H1 (cell line): ENCODE measurements at regions not wholly inside any gene's neighbourhood (a gene's known extent, or its start where the extent isn't known, plus 50 kb on each side); places are given as distances from the start of the nearest gene placed in this dataset.

Source experiments
- CTCF ChIA-PET: fragments of 300-600 bp; sonication (Branson Sonifier 250); formaldehyde crosslinking; loops from one replicate; lab custom pipeline; 2021; ENCODE audit not compliant: partially characterized antibody; lab: Charles Lee
- POLR2A ChIA-PET: fragments of 300-600 bp; sonication (Branson Sonifier 250); formaldehyde crosslinking; loops from one replicate; lab custom pipeline; 2021; ENCODE audit warnings: inconsistent platforms; ENCODE audit not compliant: partially characterized antibody; lab: Charles Lee
- DNase-seq, 2 experiments: peaks; one replicate each; pipeline versions ENCODE4 v3.0.0 to v3.0.0-alpha.2; 2010 to 2022; ENCODE audit warnings: low spot score in 2 of 2, low read depth in 1 of 2, mixed read lengths in 1 of 2
- FAIRE-seq: peaks from 2 replicates; lab custom pipeline; 2011; peaks lifted over from hg19 to GRCh38; lab: Jason Lieb, UNC
- H2AFZ ChIP-seq: 2 replicates; pipeline ENCODE4 v1.8.1; 2012; ENCODE audit warnings: low read length, inconsistent platforms
- H2AK5ac ChIP-seq: 2 replicates; pipeline ENCODE4 v1.6.1; 2013; ENCODE audit warnings: low read depth, low read length
- H2BK120ac ChIP-seq: replicated peaks from 2 replicates; pipeline ENCODE3; 2013; ENCODE audit warnings: low read depth, low read length, inconsistent platforms
- H2BK12ac ChIP-seq: 2 replicates; pipeline ENCODE4 v1.6.1; 2013; ENCODE audit warnings: low read depth, low read length
- H2BK15ac ChIP-seq: 2 replicates; pipeline ENCODE4 v1.6.1; 2013; ENCODE audit warnings: low read length
- H2BK20ac ChIP-seq: 2 replicates; pipeline ENCODE4 v1.6.1; 2013; ENCODE audit warnings: low read length
- H2BK5ac ChIP-seq: 2 replicates; pipeline ENCODE4 v1.6.1; 2013; ENCODE audit warnings: low read depth, low read length
- H3K14ac ChIP-seq: 2 replicates; pipeline ENCODE4 v1.6.1; 2013; ENCODE audit warnings: inconsistent platforms; ENCODE audit not compliant: insufficient read length
- H3K18ac ChIP-seq: 2 replicates; pipeline ENCODE4 v1.6.1; 2013; ENCODE audit warnings: low read length; ENCODE audit errors: extremely low read depth
- H3K23ac ChIP-seq: 2 replicates; pipeline ENCODE4 v1.6.1; 2013; ENCODE audit warnings: inconsistent platforms; ENCODE audit not compliant: insufficient read length
- H3K23me2 ChIP-seq: 2 replicates; pipeline ENCODE4 v1.6.1; 2013; ENCODE audit warnings: low read depth, low read length
- H3K27ac ChIP-seq: 2 replicates; pipeline ENCODE4 v1.6.1; 2011; ENCODE audit warnings: low read depth, low read length, inconsistent platforms
- H3K27me3 ChIP-seq, 4 experiments: replicated peaks in 1 of 4; 1 replicate in 1 of 4; 2 replicates in 3 of 4; pipeline versions ENCODE4 v1.6.1 to v1.8.1; 2011 to 2013; ENCODE audit warnings: low read length in 3 of 4, mild to moderate bottlenecking in 3 of 4, inconsistent platforms in 2 of 4, mixed read lengths in 2 of 4, moderate library complexity in 1 of 4; ENCODE audit not compliant: control insufficient read depth in 3 of 4, insufficient read depth in 3 of 4; ENCODE audit errors: extremely low read depth in 1 of 4
- H3K36me3 ChIP-seq, 4 experiments: 2 replicates each; pipeline versions ENCODE4 v1.6.1 to v1.8.1; 2011 to 2013; ENCODE audit warnings: mild to moderate bottlenecking in 4 of 4, low read length in 3 of 4, moderate library complexity in 2 of 4, control low read depth in 1 of 4, inconsistent platforms in 1 of 4; ENCODE audit not compliant: insufficient read depth in 4 of 4, control insufficient read depth in 2 of 4
- H3K4ac ChIP-seq: replicated peaks from 2 replicates; pipeline ENCODE3; 2013; ENCODE audit warnings: low read length, low read depth, mixed read lengths, inconsistent platforms; ENCODE audit not compliant: insufficient read length
- H3K4me1 ChIP-seq, 4 experiments: replicated peaks in 1 of 4; 1 replicate in 1 of 4; 2 replicates in 3 of 4; pipeline versions ENCODE4 v1.6.1 to v1.8.1; 2011 to 2013; ENCODE audit warnings: low read length in 3 of 4, inconsistent platforms in 2 of 4, mixed read lengths in 1 of 4; ENCODE audit not compliant: insufficient read depth in 4 of 4, control insufficient read depth in 3 of 4
- H3K4me2 ChIP-seq, 2 experiments: 2 replicates each; pipeline versions ENCODE4 v1.6.1 to v1.8.1; 2011 to 2013; ENCODE audit warnings: low read depth in 2 of 2, low read length in 2 of 2, control low read depth in 1 of 2, inconsistent platforms in 1 of 2, mild to moderate bottlenecking in 1 of 2; ENCODE audit not compliant: insufficient read depth in 1 of 2
- H3K4me3 ChIP-seq, 4 experiments: fragments of 200-600, 300-600 bp in 1 of 4; sonication (generic), shearing (Covaris generic), sonication (Bioruptor Twin) in 1 of 4; 2 replicates each; pipeline versions ENCODE4 v1.5.1 to v1.8.1; 2011 to 2016; ENCODE audit warnings: low read length in 4 of 4, low read depth in 3 of 4, control low read depth in 2 of 4, inconsistent platforms in 2 of 4, mild to moderate bottlenecking in 2 of 4, mixed read lengths in 1 of 4, moderate library complexity in 1 of 4; ENCODE audit not compliant: insufficient read depth in 2 of 4; ENCODE audit errors: extremely low read depth in 1 of 4
- H3K56ac ChIP-seq: replicated peaks from 2 replicates; pipeline ENCODE3; 2013; ENCODE audit warnings: low read depth, mild to moderate bottlenecking, mixed read lengths, low read length, inconsistent platforms; ENCODE audit not compliant: insufficient read length
- H3K79me1 ChIP-seq: 2 replicates; pipeline ENCODE4 v1.6.1; 2013; ENCODE audit warnings: low read depth, low read length, control low read depth
- H3K79me2 ChIP-seq, 2 experiments: 2 replicates each; pipeline versions ENCODE4 v1.6.1 to v1.8.1; 2012 to 2013; ENCODE audit warnings: low read length in 2 of 2, mild to moderate bottlenecking in 2 of 2, inconsistent platforms in 1 of 2; ENCODE audit not compliant: insufficient read depth in 2 of 2, control insufficient read depth in 1 of 2
- H3K9ac ChIP-seq, 4 experiments: replicated peaks in 1 of 4; 1 replicate in 1 of 4; 2 replicates in 3 of 4; pipeline versions ENCODE4 v1.6.1 to v1.8.1; 2011 to 2013; ENCODE audit warnings: low read depth in 3 of 4, low read length in 3 of 4, control low read depth in 2 of 4, mild to moderate bottlenecking in 2 of 4, moderate library complexity in 2 of 4, inconsistent platforms in 1 of 4; ENCODE audit errors: extremely low read depth in 1 of 4
- H3K9me3 ChIP-seq, 2 experiments: 2 replicates each; pipeline versions ENCODE4 v1.6.1 to v1.8.1; 2012 to 2013; ENCODE audit warnings: mild to moderate bottlenecking in 2 of 2, moderate library complexity in 2 of 2, control low read depth in 1 of 2, inconsistent platforms in 1 of 2, low read depth in 1 of 2, low read length in 1 of 2, mixed read lengths in 1 of 2; ENCODE audit not compliant: insufficient read depth in 2 of 2
- H4K20me1 ChIP-seq, 2 experiments: replicated peaks in 1 of 2; 2 replicates each; pipeline versions ENCODE3 to v1.8.1; 2011 to 2013; ENCODE audit warnings: inconsistent platforms in 2 of 2, low read length in 2 of 2, mild to moderate bottlenecking in 1 of 2; ENCODE audit not compliant: insufficient read depth in 2 of 2, control insufficient read depth in 1 of 2
- H4K5ac ChIP-seq: 2 replicates; pipeline ENCODE4 v1.6.1; 2013; ENCODE audit warnings: low read length, low read depth, mixed read lengths, inconsistent platforms; ENCODE audit not compliant: insufficient read length
- H4K8ac ChIP-seq: 2 replicates; pipeline ENCODE4 v1.8.0; 2013; ENCODE audit warnings: mild to moderate bottlenecking, moderate library complexity, low read length, inconsistent platforms; ENCODE audit not compliant: insufficient read depth; ENCODE audit errors: extremely low read depth
- H4K91ac ChIP-seq: replicated peaks from 2 replicates; pipeline ENCODE3; 2013; ENCODE audit warnings: low read length, mixed read lengths, inconsistent platforms; ENCODE audit not compliant: insufficient read length
- HDAC2 ChIP-seq, 2 experiments: fragments of 300-600 bp in 1 of 2; sonication (generic) in 1 of 2; IDR thresholded peaks; 2 replicates each; pipeline ENCODE4 v1.6.1; 2011 to 2012; ENCODE audit warnings: low read depth in 2 of 2, low read length in 2 of 2, mild to moderate bottlenecking in 2 of 2, moderate library complexity in 2 of 2, borderline replicate concordance in 1 of 2, inconsistent platforms in 1 of 2
- RAD21 ChIP-seq, 2 experiments: IDR thresholded peaks in 1 of 2; conservative IDR thresholded peaks in 1 of 2; 2 replicates each; pipeline ENCODE4 v1.6.1; 2011; ENCODE audit warnings: low read depth in 2 of 2, low read length in 2 of 2, improper control_type of control experiment in 1 of 2, inconsistent platforms in 1 of 2, mild to moderate bottlenecking in 1 of 2, moderate library complexity in 1 of 2
- WGBS, 2 experiments: shearing (Covaris generic) in 1 of 2; methylation state at CpG; one replicate each; pipeline versions ENCODE4 v1.1.6 to v1.1.7; 2013 to 2015; ENCODE audit warnings: low lambda C conversion rate in 2 of 2, mixed read lengths in 2 of 2, inconsistent platforms in 1 of 2, low coverage in 1 of 2, missing lambda C conversion rate in 1 of 2; ENCODE audit not compliant: insufficient replicate concordance in 2 of 2, insufficient coverage in 1 of 2, insufficient read length in 1 of 2; ENCODE audit errors: extremely low coverage in 1 of 2, missing lambda C conversion rate in 1 of 2; 5-methylcytosine and 5-hydroxymethylcytosine counted together
- TF ChIP-seq, protein P1 (sequence below), 3 experiments: IDR thresholded peaks; 1 replicate in 2 of 3; 2 replicates in 1 of 3; pipeline versions ENCODE4 v1.5.1 to v1.6.1; 2011; ENCODE audit warnings: low read length in 3 of 3, mild to moderate bottlenecking in 3 of 3, inconsistent platforms in 2 of 3, low read depth in 1 of 3, moderate library complexity in 1 of 3; ENCODE audit not compliant: insufficient read depth in 1 of 3; ENCODE audit errors: control extremely low read depth in 1 of 3

DNA sequence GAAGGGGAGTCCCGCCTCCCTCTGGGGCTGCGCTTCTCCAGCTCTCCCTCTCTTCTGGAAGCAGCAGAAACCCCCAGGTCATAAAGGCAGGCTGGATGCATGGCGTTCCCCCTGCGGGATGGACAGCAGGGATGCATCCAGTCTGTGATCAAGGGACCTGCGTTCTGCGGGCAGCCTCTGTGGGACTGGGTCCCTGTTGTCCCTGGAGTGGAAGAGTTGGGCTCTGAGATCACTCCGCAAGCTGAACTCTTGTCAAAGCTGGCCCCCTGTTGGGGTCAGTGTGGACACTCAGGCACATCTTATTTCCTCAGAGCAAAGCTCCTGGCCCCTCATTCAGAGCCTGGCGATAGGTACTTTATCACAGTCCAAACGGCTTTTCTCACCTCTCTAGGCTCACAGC is 341.2 kb downstream of the PTPRU start:
- no peaks in the 10 kb centered on the region for H3K9me3 ChIP-seq
- no peaks in the 10 kb centered on the region for H3K79me1 ChIP-seq
- no peak overlapping the region for H3K56ac ChIP-seq
- no peaks in the 10 kb centered on the region for H4K20me1 ChIP-seq
- ChIA-PET POLR2A (no interaction called here), CTCF (interaction anchor here (0.9 to 1.1 kb wide), 2 partner anchors 9 to 87 kb away, joined by 3 read pairs; no protein-coding TSS in a partner anchor)
- H3K36me3 ChIP-seq, result no peaks in the 10 kb centered on the region; a peak in 1 of 8 replicates
- no peaks in the 10 kb centered on the region for H3K23me2 ChIP-seq
- no peak overlapping the region for H4K8ac ChIP-seq
- no peak overlapping the region for H2BK15ac ChIP-seq
- TF ChIP-seq, protein P1, sequence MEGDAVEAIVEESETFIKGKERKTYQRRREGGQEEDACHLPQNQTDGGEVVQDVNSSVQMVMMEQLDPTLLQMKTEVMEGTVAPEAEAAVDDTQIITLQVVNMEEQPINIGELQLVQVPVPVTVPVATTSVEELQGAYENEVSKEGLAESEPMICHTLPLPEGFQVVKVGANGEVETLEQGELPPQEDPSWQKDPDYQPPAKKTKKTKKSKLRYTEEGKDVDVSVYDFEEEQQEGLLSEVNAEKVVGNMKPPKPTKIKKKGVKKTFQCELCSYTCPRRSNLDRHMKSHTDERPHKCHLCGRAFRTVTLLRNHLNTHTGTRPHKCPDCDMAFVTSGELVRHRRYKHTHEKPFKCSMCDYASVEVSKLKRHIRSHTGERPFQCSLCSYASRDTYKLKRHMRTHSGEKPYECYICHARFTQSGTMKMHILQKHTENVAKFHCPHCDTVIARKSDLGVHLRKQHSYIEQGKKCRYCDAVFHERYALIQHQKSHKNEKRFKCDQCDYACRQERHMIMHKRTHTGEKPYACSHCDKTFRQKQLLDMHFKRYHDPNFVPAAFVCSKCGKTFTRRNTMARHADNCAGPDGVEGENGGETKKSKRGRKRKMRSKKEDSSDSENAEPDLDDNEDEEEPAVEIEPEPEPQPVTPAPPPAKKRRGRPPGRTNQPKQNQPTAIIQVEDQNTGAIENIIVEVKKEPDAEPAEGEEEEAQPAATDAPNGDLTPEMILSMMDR (IDR thresholded peaks at IDR 0.05; ENCODE audit: control extremely low read depth in 1 of 3, insufficient read depth in 1 of 3, low read depth in 1 of 3, low read length in 3 of 3), result peak in 1 of 3 experiments; percentile 19; a peak in 1 of 4 replicates
- TF ChIP-seq RAD21 (IDR thresholded peaks at IDR 0.05 in 1 of 2, conservative IDR thresholded peaks at IDR 0.05 in 1 of 2; ENCODE audit: low read depth in 2 of 2, low read length in 2 of 2) (peak; percentile 22 to 39), HDAC2 (IDR thresholded peaks at IDR 0.05; ENCODE audit: borderline replicate concordance in 1 of 2, low read depth in 2 of 2, low read length in 2 of 2) (no peak)
- H2BK5ac ChIP-seq, result no peak overlapping the region
- H2AK5ac ChIP-seq, result no peak overlapping the region
- H3K27me3 ChIP-seq, result no peaks in the 10 kb centered on the region
- no peak overlapping the region for H3K14ac ChIP-seq
- no peak overlapping the region for H3K18ac ChIP-seq
- peaks cover 0 to 7% (median 2%) of the 10 kb centered on the region in 4 experiments; a peak in 4 of 7 replicates for H3K4me1 ChIP-seq
- no peak overlapping the region for H3K4me2 ChIP-seq
- no peaks in the 10 kb centered on the region for H3K79me2 ChIP-seq
- no peak overlapping the region for H2AFZ ChIP-seq
- no peak overlapping the region for H3K27ac ChIP-seq
- 84% methylated on average over 9 of the region's 9 CpGs; no CpG with 5 or more reads in 1 of the 2 experiments for WGBS, 2 experiments
- no peak overlapping the region for H3K23ac ChIP-seq
- DNase-seq (no peak), FAIRE-seq (no peak)
- H2BK12ac ChIP-seq, result 0 out of 2 replicates have a peak overlapping the region, but pooled peaks have one; percentile 11
- peak overlapping the region; percentile 16 for H4K91ac ChIP-seq
- H2BK20ac ChIP-seq, result no peak overlapping the region
- H4K5ac ChIP-seq, result no peak overlapping the region
- H3K4me3 ChIP-seq, result no peak overlapping the region
- H3K4ac ChIP-seq, result no peak overlapping the region
- H3K9ac ChIP-seq, result no peak overlapping the region
- H2BK120ac ChIP-seq, result no peak overlapping the region
